Endothelial cell of umbilical vein (primary cell): ENCODE measurements at regions not wholly inside any gene's neighbourhood (a gene's known extent, or its start where the extent isn't known, plus 50 kb on each side); places are given as distances from the start of the nearest gene placed in this dataset.

ENCODE experiments used
- BruUV-seq: library from RNA; stranded (reverse); fragments of 400-500 nt; replicated peaks from 2 replicates; lab custom pipeline; 2021; lab: Mats Ljungman, UMichigan
- CTCF ChIA-PET: fragments of 300-600, 350-600 bp; sonication (Branson Sonifier 250); formaldehyde crosslinking; loops from one replicate; lab custom pipeline; 2021; ENCODE audit warnings: antibody characterized with exemption, inconsistent platforms; lab: Charles Lee
- POLR2A ChIA-PET: fragments of 300-600, 350-600 bp; sonication (Branson Sonifier 250); formaldehyde crosslinking; loops from one replicate; lab custom pipeline; 2021; ENCODE audit warnings: antibody characterized with exemption, inconsistent platforms; lab: Charles Lee
- DNase-seq: peaks from one replicate; pipeline ENCODE4 v3.0.0-alpha.2; 2011; ENCODE audit warnings: low read depth, low spot score
- FAIRE-seq: peaks from 2 replicates; lab custom pipeline; 2011; peaks lifted over from hg19 to GRCh38; lab: Jason Lieb, UNC
- H2AFZ ChIP-seq: 2 replicates; pipeline ENCODE4 v1.6.0; 2012; ENCODE audit warnings: low read depth, low read length, control low read depth, inconsistent platforms
- H3K27ac ChIP-seq: 2 replicates; pipeline ENCODE4 v1.5.1; 2011; ENCODE audit warnings: low read depth, mild to moderate bottlenecking, control low read depth, low read length, moderate library complexity; ENCODE audit not compliant: insufficient read depth
- H3K27me3 ChIP-seq, 2 experiments: 2 replicates each; pipeline versions ENCODE4 v1.6.0 to v1.6.1; 2011; ENCODE audit warnings: low read length in 2 of 2, mixed read lengths in 1 of 2; ENCODE audit not compliant: control insufficient read depth in 2 of 2, insufficient read depth in 2 of 2
- H3K36me3 ChIP-seq, 2 experiments: 2 replicates in 1 of 2; 3 replicates in 1 of 2; pipeline ENCODE4 v1.5.1; 2011; ENCODE audit warnings: low read length in 2 of 2, mild to moderate bottlenecking in 1 of 2, moderate library complexity in 1 of 2; ENCODE audit not compliant: control insufficient read depth in 2 of 2, insufficient read depth in 2 of 2; ENCODE audit errors: extremely low read depth in 1 of 2
- H3K4me1 ChIP-seq: 3 replicates; pipeline ENCODE4 v1.5.1; 2011; ENCODE audit warnings: mild to moderate bottlenecking, low read length; ENCODE audit not compliant: control insufficient read depth, insufficient read depth; ENCODE audit errors: extremely low read depth
- H3K4me2 ChIP-seq: 2 replicates; pipeline ENCODE4 v1.6.1; 2011; ENCODE audit warnings: low read length, control low read depth, mixed read lengths; ENCODE audit not compliant: insufficient read depth
- H3K4me3 ChIP-seq, 3 experiments: fragments of 200-600 bp in 1 of 3; sonication (generic), shearing (Covaris generic) in 1 of 3; replicated peaks in 1 of 3; 2 replicates each; pipeline ENCODE4 v1.5.1; 2011 to 2016; ENCODE audit warnings: control low read depth in 3 of 3, low read length in 3 of 3, mild to moderate bottlenecking in 2 of 3, inconsistent platforms in 1 of 3, low read depth in 1 of 3, moderate library complexity in 1 of 3; ENCODE audit not compliant: insufficient read depth in 1 of 3
- H3K79me2 ChIP-seq: 2 replicates; pipeline ENCODE4 v1.6.0; 2012; ENCODE audit warnings: low read length, inconsistent platforms; ENCODE audit not compliant: control insufficient read depth, insufficient read depth
- H3K9ac ChIP-seq: replicated peaks from 2 replicates; pipeline ENCODE3; 2011; ENCODE audit warnings: low read length, control low read depth; ENCODE audit not compliant: insufficient read depth; ENCODE audit errors: extremely low read depth
- H3K9me1 ChIP-seq: replicated peaks from 3 replicates; pipeline ENCODE4 v1.6.0; 2011; ENCODE audit warnings: mild to moderate bottlenecking, low read length; ENCODE audit not compliant: control insufficient read depth, insufficient read depth; ENCODE audit errors: extremely low read depth
- H3K9me3 ChIP-seq: replicated peaks from 2 replicates; pipeline ENCODE4 v1.5.1; 2012; ENCODE audit warnings: low read length, inconsistent platforms; ENCODE audit not compliant: control insufficient read depth, insufficient read depth
- H4K20me1 ChIP-seq: replicated peaks from 2 replicates; pipeline ENCODE3; 2011; ENCODE audit warnings: mild to moderate bottlenecking, low read length; ENCODE audit not compliant: control insufficient read depth, insufficient read depth; ENCODE audit errors: extremely low read depth
- EZH2 ChIP-seq: IDR thresholded peaks from 2 replicates; pipeline ENCODE4 v1.6.1; 2012; ENCODE audit warnings: borderline replicate concordance, low read depth, mild to moderate bottlenecking, moderate library complexity, low read length, inconsistent platforms; ENCODE audit not compliant: severe bottlenecking
- FOS ChIP-seq: IDR thresholded peaks from 2 replicates; pipeline ENCODE4 v1.6.1; 2011; ENCODE audit warnings: mild to moderate bottlenecking, low read length, moderate library complexity, borderline replicate concordance; ENCODE audit not compliant: insufficient read depth
- GATA2 ChIP-seq: IDR thresholded peaks from 2 replicates; pipeline ENCODE4 v1.7.0; 2011; ENCODE audit warnings: low read depth, mild to moderate bottlenecking, moderate library complexity, mixed read lengths, low read length; ENCODE audit not compliant: insufficient read length, insufficient read depth
- JUN ChIP-seq: IDR thresholded peaks from 2 replicates; pipeline ENCODE4 v1.6.1; 2011; ENCODE audit warnings: borderline replicate concordance, low read depth; ENCODE audit not compliant: insufficient read length, insufficient read depth
- MYC ChIP-seq: IDR thresholded peaks from one replicate; pipeline ENCODE4 v1.6.1; 2011; ENCODE audit warnings: mild to moderate bottlenecking, low read depth, low read length
- POLR2A ChIP-seq: IDR thresholded peaks from 2 replicates; pipeline ENCODE4 v1.6.1; 2012; ENCODE audit warnings: low read depth, mild to moderate bottlenecking, control low read depth, low read length
- POLR2AphosphoS5 ChIP-seq: IDR thresholded peaks from 2 replicates; pipeline ENCODE4 v1.6.1; 2012; ENCODE audit warnings: low read depth, mild to moderate bottlenecking, control low read depth, low read length, moderate library complexity; ENCODE audit not compliant: insufficient read depth
- dilution Hi-C: fragments of 300-500 bp; cut with MboI; formaldehyde crosslinking; loops from one replicate; pipeline ENCODE4 v1.15.0; 2019; ENCODE audit warnings: low sequenced_read_pairs; ENCODE audit not compliant: extremely low pct_ligation_motif_present
- intact Hi-C: fragments of 100-400 bp; cut with micrococcal nuclease; formaldehyde crosslinking; loops from one replicate; pipeline ENCODE4 v1.10.0; 2022
- TF ChIP-seq, protein P1 (sequence below), 2 donors: IDR thresholded peaks; 1 replicate in 1 of 2; 2 replicates in 1 of 2; pipeline ENCODE4 v1.5.1; 2011; ENCODE audit warnings: low read length in 2 of 2, mild to moderate bottlenecking in 2 of 2, moderate library complexity in 2 of 2, control low read depth in 1 of 2, inconsistent platforms in 1 of 2, low read depth in 1 of 2; ENCODE audit not compliant: insufficient read depth in 1 of 2; ENCODE audit errors: extremely low read depth in 1 of 2
- TF ChIP-seq, protein P2 (sequence below): IDR thresholded peaks from 2 replicates; pipeline ENCODE4 v1.6.1; 2011; ENCODE audit not compliant: insufficient read depth, insufficient read length

DNA sequence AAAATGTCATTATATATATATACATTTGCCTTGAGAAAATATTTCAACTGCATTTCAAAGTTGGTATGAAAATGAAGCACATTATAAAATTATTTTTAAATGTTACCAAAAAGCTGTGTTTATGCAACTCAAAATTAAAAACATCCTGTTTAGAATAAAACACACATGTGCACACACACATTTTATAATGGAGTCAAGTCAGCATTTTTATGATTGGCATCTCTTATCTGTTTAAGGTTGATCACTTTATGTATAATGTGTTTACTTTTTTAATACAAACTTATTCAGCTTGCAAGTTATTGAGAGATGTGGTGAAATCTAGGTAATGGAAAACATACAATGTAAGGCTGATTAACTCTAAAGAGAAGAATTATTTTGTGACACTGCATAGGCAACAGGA lies 80.4 kb downstream of the IFI44 start:
- ChIA-PET POLR2A (no interaction called here), CTCF (no interaction called here)
- Histone ChIP-seq H3K4me1 (no peaks in the 10 kb centered on the region), H3K79me2 (no peaks in the 10 kb centered on the region), H3K4me2 (no peak overlapping the region), H3K27me3 (no peaks in the 10 kb centered on the region), H3K9me3 (no peaks in the 10 kb centered on the region), H3K27ac (no peak overlapping the region), H2AFZ (no peak overlapping the region), H3K9me1 (no peaks in the 10 kb centered on the region), H4K20me1 (no peaks in the 10 kb centered on the region), H3K4me3 (no peak overlapping the region), H3K36me3 (no peaks in the 10 kb centered on the region), H3K9ac (no peak overlapping the region)
- intact Hi-C loops (no loop called here), dilution Hi-C loops (no loop called here)
- DNase-seq (no peak), FAIRE-seq (no peak)
- TF ChIP-seq EZH2 (no peak), POLR2AphosphoS5 (no peak), MYC (no peak), GATA2 (no peak), POLR2A (no peak), JUN (no peak), FOS (no peak)
- TF ChIP-seq, protein P1, sequence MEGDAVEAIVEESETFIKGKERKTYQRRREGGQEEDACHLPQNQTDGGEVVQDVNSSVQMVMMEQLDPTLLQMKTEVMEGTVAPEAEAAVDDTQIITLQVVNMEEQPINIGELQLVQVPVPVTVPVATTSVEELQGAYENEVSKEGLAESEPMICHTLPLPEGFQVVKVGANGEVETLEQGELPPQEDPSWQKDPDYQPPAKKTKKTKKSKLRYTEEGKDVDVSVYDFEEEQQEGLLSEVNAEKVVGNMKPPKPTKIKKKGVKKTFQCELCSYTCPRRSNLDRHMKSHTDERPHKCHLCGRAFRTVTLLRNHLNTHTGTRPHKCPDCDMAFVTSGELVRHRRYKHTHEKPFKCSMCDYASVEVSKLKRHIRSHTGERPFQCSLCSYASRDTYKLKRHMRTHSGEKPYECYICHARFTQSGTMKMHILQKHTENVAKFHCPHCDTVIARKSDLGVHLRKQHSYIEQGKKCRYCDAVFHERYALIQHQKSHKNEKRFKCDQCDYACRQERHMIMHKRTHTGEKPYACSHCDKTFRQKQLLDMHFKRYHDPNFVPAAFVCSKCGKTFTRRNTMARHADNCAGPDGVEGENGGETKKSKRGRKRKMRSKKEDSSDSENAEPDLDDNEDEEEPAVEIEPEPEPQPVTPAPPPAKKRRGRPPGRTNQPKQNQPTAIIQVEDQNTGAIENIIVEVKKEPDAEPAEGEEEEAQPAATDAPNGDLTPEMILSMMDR (IDR thresholded peaks at IDR 0.05; ENCODE audit: extremely low read depth in 1 of 2, insufficient read depth in 1 of 2, low read depth in 1 of 2, low read length in 2 of 2): no peak
- TF ChIP-seq, protein P2, sequence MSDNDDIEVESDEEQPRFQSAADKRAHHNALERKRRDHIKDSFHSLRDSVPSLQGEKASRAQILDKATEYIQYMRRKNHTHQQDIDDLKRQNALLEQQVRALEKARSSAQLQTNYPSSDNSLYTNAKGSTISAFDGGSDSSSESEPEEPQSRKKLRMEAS: no peak
- no TSS peak for BruUV-seq
